ENCODE measurements at regions not wholly inside any gene's neighbourhood (a gene's known extent, or its start where the extent isn't known, plus 50 kb on each side); places are given as distances from the start of the nearest gene placed in this dataset.

- Histone ChIP-seq H4K20me1 (ENCODE audit: insufficient read depth, low read length) (no peaks in the 10 kb centered on the region), H3K9ac (ENCODE audit: low read length) (peak overlapping the region; percentile 95), H3F3A (ENCODE audit: insufficient read depth, low read length) (no peaks in the 10 kb centered on the region), H3K4me1 (ENCODE audit: insufficient read depth, low read length, severe bottlenecking) (peaks cover 51% of the 10 kb centered on the region), H3K4me2 (ENCODE audit: low read length) (peak overlapping the region; percentile 80), H3K4me3 (ENCODE audit: low read depth, low read length, poor library complexity, severe bottlenecking) (peak overlapping the region; percentile 91), H3K36me3 (ENCODE audit: insufficient read depth, low read length) (peaks cover 49% of the 10 kb centered on the region), H3K27ac (ENCODE audit: low read depth, low read length, poor library complexity, severe bottlenecking) (peak overlapping the region; percentile 93), H3K27me3 (ENCODE audit: insufficient read depth, low read length) (no peaks in the 10 kb centered on the region), H3K9me3 (ENCODE audit: low read length) (no peaks in the 10 kb centered on the region), H3K9me2 (ENCODE audit: low read depth, low read length) (no peaks in the 10 kb centered on the region), H2AFZ (ENCODE audit: low read length) (no peak overlapping the region), H3K79me2 (ENCODE audit: insufficient read depth, low read length) (peaks cover 76% of the 10 kb centered on the region)
- no peak for TF ChIP-seq CTCF (IDR thresholded peaks at IDR 0.05; ENCODE audit: low read length)
- TF ChIP-seq EZH2 (IDR thresholded peaks at IDR 0.05; ENCODE audit: borderline replicate concordance, low read length): no peak
These were observed 296.6 kb downstream of the PTPRC start for GRCh38 chr1:198935306-198935921.

- H4K20me1 ChIP-seq (ENCODE audit: insufficient read depth, low read length): no peaks in the 10 kb centered on the region
- peak overlapping the region; percentile 80 for H3K4me2 ChIP-seq (ENCODE audit: low read length)
- H3K9me2 ChIP-seq (ENCODE audit: low read depth, low read length): no peaks in the 10 kb centered on the region
- H3K27me3 ChIP-seq (ENCODE audit: insufficient read depth, low read length): no peaks in the 10 kb centered on the region
- no peaks in the 10 kb centered on the region for H3K9me3 ChIP-seq (ENCODE audit: low read length)
- H3K27ac ChIP-seq (ENCODE audit: low read depth, low read length, poor library complexity, severe bottlenecking): peak overlapping the region; percentile 93
- H3K79me2 ChIP-seq (ENCODE audit: insufficient read depth, low read length): peaks cover 65% of the 10 kb centered on the region
- peak overlapping the region; percentile 95 for H3K9ac ChIP-seq (ENCODE audit: low read length)
- H3K36me3 ChIP-seq (ENCODE audit: insufficient read depth, low read length): peaks cover 49% of the 10 kb centered on the region
- TF ChIP-seq CTCF (IDR thresholded peaks at IDR 0.05; ENCODE audit: low read length) (no peak), EZH2 (IDR thresholded peaks at IDR 0.05; ENCODE audit: borderline replicate concordance, low read length) (no peak)
- H3K4me1 ChIP-seq (ENCODE audit: insufficient read depth, low read length, severe bottlenecking): peaks cover 40% of the 10 kb centered on the region
- H3F3A ChIP-seq (ENCODE audit: insufficient read depth, low read length): no peaks in the 10 kb centered on the region
- no peak overlapping the region for H2AFZ ChIP-seq (ENCODE audit: low read length)
- peak overlapping the region; percentile 91 for H3K4me3 ChIP-seq (ENCODE audit: low read depth, low read length, poor library complexity, severe bottlenecking)
These were observed 297.7 kb downstream of the PTPRC start for GRCh38 chr1:198936371-198937083.

- Histone ChIP-seq H3K36me3 (ENCODE audit: insufficient read depth, low read length) (peaks cover 46% of the 10 kb centered on the region), H3F3A (ENCODE audit: insufficient read depth, low read length) (no peaks in the 10 kb centered on the region), H3K4me3 (ENCODE audit: low read depth, low read length, poor library complexity, severe bottlenecking) (peak overlapping the region; percentile 91), H3K4me2 (ENCODE audit: low read length) (peak overlapping the region; percentile 80), H3K27ac (ENCODE audit: low read depth, low read length, poor library complexity, severe bottlenecking) (peak overlapping the region; percentile 93), H4K20me1 (ENCODE audit: insufficient read depth, low read length) (no peaks in the 10 kb centered on the region), H3K9me2 (ENCODE audit: low read depth, low read length) (no peaks in the 10 kb centered on the region), H3K9ac (ENCODE audit: low read length) (peak overlapping the region; percentile 95), H3K79me2 (ENCODE audit: insufficient read depth, low read length) (peaks cover 56% of the 10 kb centered on the region), H3K4me1 (ENCODE audit: insufficient read depth, low read length, severe bottlenecking) (peaks cover 34% of the 10 kb centered on the region), H3K27me3 (ENCODE audit: insufficient read depth, low read length) (no peaks in the 10 kb centered on the region), H3K9me3 (ENCODE audit: low read length) (no peaks in the 10 kb centered on the region), H2AFZ (ENCODE audit: low read length) (no peak overlapping the region)
- no peak for TF ChIP-seq CTCF (IDR thresholded peaks at IDR 0.05; ENCODE audit: low read length)
- TF ChIP-seq EZH2 (IDR thresholded peaks at IDR 0.05; ENCODE audit: borderline replicate concordance, low read length): no peak
These were observed 298.6 kb downstream of the PTPRC start for GRCh38 chr1:198937231-198938031.

Measured in OCI-LY1 (cell line).